ENCODE measurements at regions not wholly inside any gene's neighbourhood (a gene's known extent, or its start where the extent isn't known, plus 50 kb on each side); places are given as distances from the start of the nearest gene placed in this dataset.

- no peak for DNase-seq (ENCODE audit: low read depth)
Measured at GRCh38 chr11:109862835-109863234, 230.4 kb upstream of the ZC3H12C start.

GRCh38 chr11:109864151-109864661 lies 229.0 kb upstream of the ZC3H12C start:
- DNase-seq (ENCODE audit: low read depth), result no peak

- no peak for DNase-seq (ENCODE audit: low read depth)
Measured at GRCh38 chr11:109864834-109865547, 228.2 kb upstream of the ZC3H12C start.

GRCh38 chr11:109865548-109866186 lies 227.5 kb upstream of the ZC3H12C start:
- DNase-seq (ENCODE audit: low read depth), result no peak

GRCh38 chr11:109867784-109868183 lies 225.4 kb upstream of the ZC3H12C start:
- no peak for DNase-seq (ENCODE audit: low read depth)

- no peak for DNase-seq (ENCODE audit: low read depth)
Measured at GRCh38 chr11:109869536-109869935, 223.7 kb upstream of the ZC3H12C start.

- DNase-seq (ENCODE audit: low read depth), result no peak
Measured at GRCh38 chr11:109870297-109870696, 222.9 kb upstream of the ZC3H12C start.

- DNase-seq (ENCODE audit: low read depth), result no peak
Measured at GRCh38 chr11:109877043-109877442, 216.1 kb upstream of the ZC3H12C start.

- no peak for DNase-seq (ENCODE audit: low read depth)
Measured at GRCh38 chr11:109884501-109884900, 208.7 kb upstream of the ZC3H12C start.

GRCh38 chr11:109885006-109885405 lies 208.2 kb upstream of the ZC3H12C start:
- DNase-seq (ENCODE audit: low read depth), result no peak

- no peak for DNase-seq (ENCODE audit: low read depth)
Measured at GRCh38 chr11:109892321-109892794, 200.8 kb upstream of the ZC3H12C start.

GRCh38 chr11:109894242-109894641 lies 198.9 kb upstream of the ZC3H12C start:
- no peak for DNase-seq (ENCODE audit: low read depth)

GRCh38 chr11:109898592-109898991 lies 194.6 kb upstream of the ZC3H12C start:
- DNase-seq (ENCODE audit: low read depth), result no peak

GRCh38 chr11:109902764-109903433 lies 190.3 kb upstream of the ZC3H12C start:
- DNase-seq (ENCODE audit: low read depth), result no peak

GRCh38 chr11:109911488-109911887 lies 181.7 kb upstream of the ZC3H12C start:
- DNase-seq (ENCODE audit: low read depth), result no peak

- no peak for DNase-seq (ENCODE audit: low read depth)
Measured at GRCh38 chr11:109914038-109914437, 179.2 kb upstream of the ZC3H12C start.

- DNase-seq (ENCODE audit: low read depth), result no peak
Measured at GRCh38 chr11:109914809-109915653, 178.2 kb upstream of the ZC3H12C start.

- no peak for DNase-seq (ENCODE audit: low read depth)
Measured at GRCh38 chr11:109926941-109927340, 166.3 kb upstream of the ZC3H12C start.

GRCh38 chr11:109929308-109929707 lies 163.9 kb upstream of the ZC3H12C start:
- DNase-seq (ENCODE audit: low read depth), result no peak

GRCh38 chr11:109933126-109933525 lies 160.1 kb upstream of the ZC3H12C start:
- DNase-seq (ENCODE audit: low read depth), result no peak

- DNase-seq (ENCODE audit: low read depth), result no peak
Measured at GRCh38 chr11:109934151-109934550, 159.0 kb upstream of the ZC3H12C start.

GRCh38 chr11:109936661-109937180 lies 156.5 kb upstream of the ZC3H12C start:
- no peak for DNase-seq (ENCODE audit: low read depth)
